Liver (tissue), 8 donors: ENCODE measurements at regions not wholly inside any gene's neighbourhood (a gene's known extent, or its start where the extent isn't known, plus 50 kb on each side); places are given as distances from the start of the nearest gene placed in this dataset.

Experiments used
- DNase-seq: peaks from one replicate; pipeline ENCODE4 v3.0.0-alpha.2; 2017; ENCODE audit warnings: low spot score
- H3K27ac ChIP-seq, 2 donors: one replicate each; pipeline ENCODE4 v1.7.0; 2013; ENCODE audit warnings: inconsistent platforms in 2 of 2, low read length in 2 of 2, control low read depth in 1 of 2, low read depth in 1 of 2, mild to moderate bottlenecking in 1 of 2
- H3K27me3 ChIP-seq, 4 donors: one replicate each; pipeline versions ENCODE4 v1.6.1 to v1.7.0; 2013; ENCODE audit warnings: low read length in 3 of 4, inconsistent platforms in 1 of 4, mild to moderate bottlenecking in 1 of 4, moderate library complexity in 1 of 4; ENCODE audit not compliant: control insufficient read depth in 4 of 4, insufficient read depth in 4 of 4
- H3K36me3 ChIP-seq, 4 donors: one replicate each; pipeline versions ENCODE4 v1.6.1 to v1.7.0; 2013; ENCODE audit warnings: low read length in 3 of 4, mild to moderate bottlenecking in 3 of 4, low read depth in 1 of 4, moderate library complexity in 1 of 4; ENCODE audit not compliant: control insufficient read depth in 4 of 4, insufficient read depth in 3 of 4
- H3K4me1 ChIP-seq, 4 donors: one replicate each; pipeline versions ENCODE4 v1.6.1 to v1.7.0; 2013; ENCODE audit warnings: low read length in 3 of 4, mild to moderate bottlenecking in 3 of 4, moderate library complexity in 1 of 4; ENCODE audit not compliant: control insufficient read depth in 4 of 4, insufficient read depth in 4 of 4
- H3K4me3 ChIP-seq, 3 donors: one replicate each; pipeline versions ENCODE4 v1.6.1 to v1.7.0; 2013; ENCODE audit warnings: low read length in 3 of 3, control low read depth in 1 of 3, low read depth in 1 of 3, mild to moderate bottlenecking in 1 of 3
- H3K9ac ChIP-seq, 2 donors: one replicate each; pipeline ENCODE4 v1.7.0; 2013; ENCODE audit warnings: low read length in 2 of 2, mild to moderate bottlenecking in 2 of 2, moderate library complexity in 2 of 2, control low read depth in 1 of 2, low read depth in 1 of 2
- H3K9me3 ChIP-seq, 4 donors: one replicate each; pipeline versions ENCODE4 v1.6.1 to v1.7.0; 2013; ENCODE audit warnings: low read length in 3 of 4; ENCODE audit not compliant: control insufficient read depth in 4 of 4
- CTCF ChIP-seq: fragments of 150-350 bp; IDR thresholded peaks from 2 replicates; pipeline ENCODE4 v1.5.1; 2017; ENCODE audit warnings: improper control_type of control experiment, low read depth, low read length; ENCODE audit not compliant: missing input control
- EGR1 ChIP-seq, 2 donors: IDR thresholded peaks; 2 replicates each; pipeline ENCODE4 v1.6.1; 2016 to 2018; ENCODE audit warnings: antibody characterized with exemption in 2 of 2, low read depth in 2 of 2
- FOXA1 ChIP-seq: IDR thresholded peaks from 2 replicates; pipeline ENCODE4 v1.6.1; 2016; ENCODE audit warnings: antibody characterized with exemption
- FOXA2 ChIP-seq: IDR thresholded peaks from 2 replicates; pipeline ENCODE4 v1.6.1; 2016; ENCODE audit warnings: antibody characterized with exemption
- HNF4A ChIP-seq, 2 donors: conservative IDR thresholded peaks; 2 replicates each; pipeline ENCODE4 v1.6.1; 2016; ENCODE audit warnings: antibody characterized with exemption in 2 of 2, mild to moderate bottlenecking in 2 of 2
- HNF4G ChIP-seq: IDR thresholded peaks from 2 replicates; pipeline ENCODE4 v1.6.1; 2016; ENCODE audit warnings: antibody characterized with exemption
- RAD21 ChIP-seq, 2 donors: IDR thresholded peaks; 2 replicates each; pipeline ENCODE4 v1.6.1; 2016; ENCODE audit warnings: antibody characterized with exemption in 2 of 2, mild to moderate bottlenecking in 2 of 2
- RXRA ChIP-seq, 2 donors: IDR thresholded peaks; 2 replicates each; pipeline ENCODE4 v1.6.1; 2017 to 2018; ENCODE audit warnings: antibody characterized with exemption in 2 of 2, mild to moderate bottlenecking in 1 of 2
- SP1 ChIP-seq: IDR thresholded peaks from 2 replicates; pipeline ENCODE4 v1.6.1; 2018; ENCODE audit warnings: antibody characterized with exemption, mild to moderate bottlenecking
- YY1 ChIP-seq: IDR thresholded peaks from 2 replicates; pipeline ENCODE4 v1.6.1; 2016; ENCODE audit warnings: antibody characterized with exemption, mild to moderate bottlenecking
- WGBS: extraction: QIAGEN DNeasy Blood & Tissue Kit; methylation state at CpG from one replicate; pipeline ENCODE4 v1.1.7; 2013; 5-methylcytosine and 5-hydroxymethylcytosine counted together
- TF ChIP-seq, protein P1 (sequence below): IDR thresholded peaks from 2 replicates; pipeline ENCODE4 v1.6.1; 2016; ENCODE audit warnings: antibody characterized with exemption, mild to moderate bottlenecking
- donor health status: healthy.
- donor health status: healthy.
- donor health status: healthy.
- donor health status: healthy.
- donor health status: healthy.

DNA sequence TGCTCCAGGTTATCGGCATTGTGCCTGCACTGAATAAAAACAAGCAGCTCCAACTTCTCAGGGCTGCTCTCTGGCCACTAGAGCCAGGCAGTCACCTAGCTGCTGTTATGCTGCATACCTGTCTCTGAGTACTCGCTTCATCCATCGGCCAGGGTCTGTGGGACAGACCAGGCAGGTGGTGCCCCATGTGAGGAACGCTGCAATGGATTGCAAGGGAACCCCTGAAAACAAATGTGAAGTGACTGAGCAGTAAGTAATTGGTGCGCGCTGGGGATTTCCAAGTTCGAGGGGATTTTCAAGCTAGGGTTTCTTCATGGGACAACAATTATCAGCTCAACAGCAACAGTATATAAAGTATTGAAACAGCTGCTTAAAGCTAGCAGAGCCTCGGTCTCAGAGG, 965.3 kb downstream of the AACS start:
- H3K9ac ChIP-seq, result no peak overlapping the region
- 78% methylated on average over 8 of the region's 8 CpGs for WGBS

DNA sequence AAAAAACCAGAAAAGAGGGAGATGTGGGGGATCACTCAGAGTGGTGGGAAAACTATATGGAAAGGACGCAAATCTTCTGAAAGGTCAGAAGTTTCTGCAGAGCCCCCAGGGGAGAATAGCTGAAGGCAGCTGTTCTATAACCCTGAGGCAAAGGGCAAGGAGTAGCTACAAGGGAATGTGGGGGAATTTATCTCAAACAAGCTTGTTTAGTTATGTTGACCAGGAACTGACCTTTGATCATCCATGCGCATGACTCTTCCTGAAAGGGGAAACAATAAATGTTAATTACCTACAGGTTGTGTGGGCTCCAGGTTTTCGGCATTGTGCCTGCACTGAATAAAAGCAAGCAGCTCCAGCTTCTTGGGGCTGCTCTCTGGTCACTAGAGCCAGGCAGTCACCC, 968.5 kb downstream of the AACS start:
- Histone ChIP-seq H3K27me3 (no peaks in the 10 kb centered on the region), H3K27ac (no peak overlapping the region), H3K36me3 (no peaks in the 10 kb centered on the region), H3K9me3 (no peaks in the 10 kb centered on the region), H3K9ac (no peak overlapping the region), H3K4me1 (peaks cover 0 to 10% (median 3%) of the 10 kb centered on the region in 4 donors), H3K4me3 (no peak overlapping the region)
- DNase-seq, result no peak
- peak; percentile 15 to 58 for TF ChIP-seq RXRA (IDR thresholded peaks at IDR 0.05)
- TF ChIP-seq FOXA2, result peak; percentile 23
- peak; percentile 75 to 81 for TF ChIP-seq HNF4A (conservative IDR thresholded peaks at IDR 0.05)
- TF ChIP-seq SP1, result peak; percentile 66
- TF ChIP-seq, protein P1, sequence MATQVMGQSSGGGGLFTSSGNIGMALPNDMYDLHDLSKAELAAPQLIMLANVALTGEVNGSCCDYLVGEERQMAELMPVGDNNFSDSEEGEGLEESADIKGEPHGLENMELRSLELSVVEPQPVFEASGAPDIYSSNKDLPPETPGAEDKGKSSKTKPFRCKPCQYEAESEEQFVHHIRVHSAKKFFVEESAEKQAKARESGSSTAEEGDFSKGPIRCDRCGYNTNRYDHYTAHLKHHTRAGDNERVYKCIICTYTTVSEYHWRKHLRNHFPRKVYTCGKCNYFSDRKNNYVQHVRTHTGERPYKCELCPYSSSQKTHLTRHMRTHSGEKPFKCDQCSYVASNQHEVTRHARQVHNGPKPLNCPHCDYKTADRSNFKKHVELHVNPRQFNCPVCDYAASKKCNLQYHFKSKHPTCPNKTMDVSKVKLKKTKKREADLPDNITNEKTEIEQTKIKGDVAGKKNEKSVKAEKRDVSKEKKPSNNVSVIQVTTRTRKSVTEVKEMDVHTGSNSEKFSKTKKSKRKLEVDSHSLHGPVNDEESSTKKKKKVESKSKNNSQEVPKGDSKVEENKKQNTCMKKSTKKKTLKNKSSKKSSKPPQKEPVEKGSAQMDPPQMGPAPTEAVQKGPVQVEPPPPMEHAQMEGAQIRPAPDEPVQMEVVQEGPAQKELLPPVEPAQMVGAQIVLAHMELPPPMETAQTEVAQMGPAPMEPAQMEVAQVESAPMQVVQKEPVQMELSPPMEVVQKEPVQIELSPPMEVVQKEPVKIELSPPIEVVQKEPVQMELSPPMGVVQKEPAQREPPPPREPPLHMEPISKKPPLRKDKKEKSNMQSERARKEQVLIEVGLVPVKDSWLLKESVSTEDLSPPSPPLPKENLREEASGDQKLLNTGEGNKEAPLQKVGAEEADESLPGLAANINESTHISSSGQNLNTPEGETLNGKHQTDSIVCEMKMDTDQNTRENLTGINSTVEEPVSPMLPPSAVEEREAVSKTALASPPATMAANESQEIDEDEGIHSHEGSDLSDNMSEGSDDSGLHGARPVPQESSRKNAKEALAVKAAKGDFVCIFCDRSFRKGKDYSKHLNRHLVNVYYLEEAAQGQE, result no peak
- peak in 1 of 2 donors; percentile 28 for TF ChIP-seq RAD21 (IDR thresholded peaks at IDR 0.05)
- 45% methylated on average over 3 of the region's 3 CpGs for WGBS

More for the DNA sequence above, 965.3 kb downstream of the AACS start:
- H3K27me3 ChIP-seq, result no peaks in the 10 kb centered on the region
- no peaks in the 10 kb centered on the region for H3K36me3 ChIP-seq
- peaks cover 0 to 4% (median 0%) of the 10 kb centered on the region in 4 donors for H3K9me3 ChIP-seq
- no peak overlapping the region for H3K4me3 ChIP-seq
- H3K27ac ChIP-seq, result no peak overlapping the region
- peaks cover 0 to 10% (median 3%) of the 10 kb centered on the region in 4 donors for H3K4me1 ChIP-seq
- DNase-seq, result no peak
- no peak for TF ChIP-seq YY1
- TF ChIP-seq CTCF, result no peak
- no peak for TF ChIP-seq EGR1 (IDR thresholded peaks at IDR 0.05; ENCODE audit: low read depth in 2 of 2)

GRCh38 chr12:126036348-126036747, 971.1 kb downstream of the AACS start:
- Histone ChIP-seq H3K9me3 (peaks cover 0 to 3% (median 0%) of the 10 kb centered on the region in 4 donors), H3K4me1 (peaks cover 0 to 10% (median 3%) of the 10 kb centered on the region in 4 donors), H3K36me3 (no peaks in the 10 kb centered on the region), H3K9ac (no peak overlapping the region), H3K27ac (no peak overlapping the region), H3K4me3 (no peak overlapping the region), H3K27me3 (no peaks in the 10 kb centered on the region)
- TF ChIP-seq HNF4G, result no peak
- TF ChIP-seq FOXA1, result no peak
- DNase-seq, result no peak
